ENCODE measurements at regions not wholly inside any gene's neighbourhood (a gene's known extent, or its start where the extent isn't known, plus 50 kb on each side); places are given as distances from the start of the nearest gene placed in this dataset.

GRCh38 chr3:29183346-29184087, 97.4 kb upstream of the RBMS3 start:
- in situ Hi-C loops (cut with HindIII; ENCODE audit: low sequenced_read_pairs), result no loop called here
- DNase-seq (ENCODE audit: low spot score), result no peak

GRCh38 chr3:29185706-29186105, 95.2 kb upstream of the RBMS3 start:
- DNase-seq (ENCODE audit: low spot score), result no peak
- in situ Hi-C loops (cut with HindIII; ENCODE audit: low sequenced_read_pairs), result no loop called here

- no peak for DNase-seq (ENCODE audit: low spot score)
- in situ Hi-C loops (cut with HindIII; ENCODE audit: low sequenced_read_pairs), result no loop called here
Measured at GRCh38 chr3:29186131-29186599, 94.7 kb upstream of the RBMS3 start.

- in situ Hi-C loops (cut with HindIII; ENCODE audit: low sequenced_read_pairs), result no loop called here
- DNase-seq (ENCODE audit: low spot score), result no peak
Measured at GRCh38 chr3:29186982-29187725, 93.7 kb upstream of the RBMS3 start.

- in situ Hi-C loops (cut with HindIII; ENCODE audit: low sequenced_read_pairs), result no loop called here
Measured at GRCh38 chr3:29189328-29189727, 91.5 kb upstream of the RBMS3 start.

GRCh38 chr3:29194139-29194538, 86.7 kb upstream of the RBMS3 start:
- in situ Hi-C loops (cut with HindIII; ENCODE audit: low sequenced_read_pairs), result no loop called here
- DNase-seq (ENCODE audit: low spot score), result no peak

More at GRCh38 chr3:29189328-29189727, 91.5 kb upstream of the RBMS3 start:
- no peak for DNase-seq (ENCODE audit: low spot score)

GRCh38 chr3:29195056-29195455, 85.8 kb upstream of the RBMS3 start:
- in situ Hi-C loops (cut with HindIII; ENCODE audit: low sequenced_read_pairs), result no loop called here
- no peak for DNase-seq (ENCODE audit: low spot score)

- DNase-seq (ENCODE audit: low spot score), result no peak
- in situ Hi-C loops (cut with HindIII; ENCODE audit: low sequenced_read_pairs), result no loop called here
Measured at GRCh38 chr3:29201604-29202003, 79.3 kb upstream of the RBMS3 start.

- DNase-seq (ENCODE audit: low spot score), result no peak
- in situ Hi-C loops (cut with HindIII; ENCODE audit: low sequenced_read_pairs), result no loop called here
Measured at GRCh38 chr3:29202378-29202777, 78.5 kb upstream of the RBMS3 start.

- DNase-seq (ENCODE audit: low spot score), result no peak
- in situ Hi-C loops (cut with HindIII; ENCODE audit: low sequenced_read_pairs), result no loop called here
Measured at GRCh38 chr3:29203851-29204250, 77.0 kb upstream of the RBMS3 start.

- in situ Hi-C loops (cut with HindIII; ENCODE audit: low sequenced_read_pairs), result no loop called here
- DNase-seq (ENCODE audit: low spot score), result no peak
Measured at GRCh38 chr3:29207427-29207826, 73.4 kb upstream of the RBMS3 start.

GRCh38 chr3:29212789-29213433, 68.0 kb upstream of the RBMS3 start:
- DNase-seq (ENCODE audit: low spot score), result no peak
- in situ Hi-C loops (cut with HindIII; ENCODE audit: low sequenced_read_pairs), result no loop called here

GRCh38 chr3:29214009-29214658, 66.7 kb upstream of the RBMS3 start:
- in situ Hi-C loops (cut with HindIII; ENCODE audit: low sequenced_read_pairs), result no loop called here
- DNase-seq (ENCODE audit: low spot score), result no peak

GRCh38 chr3:29215948-29216347, 64.9 kb upstream of the RBMS3 start:
- in situ Hi-C loops (cut with HindIII; ENCODE audit: low sequenced_read_pairs), result no loop called here
- DNase-seq (ENCODE audit: low spot score), result no peak

GRCh38 chr3:29226706-29227105, 54.2 kb upstream of the RBMS3 start:
- DNase-seq (ENCODE audit: low spot score), result no peak
- in situ Hi-C loops (cut with HindIII; ENCODE audit: low sequenced_read_pairs), result no loop called here

GRCh38 chr3:29227307-29227706, 53.6 kb upstream of the RBMS3 start:
- no peak for DNase-seq (ENCODE audit: low spot score)
- in situ Hi-C loops (cut with HindIII; ENCODE audit: low sequenced_read_pairs), result no loop called here

Measured in G401 (cell line).